ENCODE measurements at regions not wholly inside any gene's neighbourhood (a gene's known extent, or its start where the extent isn't known, plus 50 kb on each side); places are given as distances from the start of the nearest gene placed in this dataset.

- TF ChIP-seq CTCF (IDR thresholded peaks at IDR 0.05; ENCODE audit: low read length), result no peak
- TF ChIP-seq EZH2 (IDR thresholded peaks at IDR 0.05; ENCODE audit: borderline replicate concordance, low read length), result no peak
Measured at GRCh38 chr6:114955363-114955762, 612.5 kb upstream of the HS3ST5 start.

All from OCI-LY1 (cell line).